ENCODE measurements at regions not wholly inside any gene's neighbourhood (a gene's known extent, or its start where the extent isn't known, plus 50 kb on each side); places are given as distances from the start of the nearest gene placed in this dataset.

DNA sequence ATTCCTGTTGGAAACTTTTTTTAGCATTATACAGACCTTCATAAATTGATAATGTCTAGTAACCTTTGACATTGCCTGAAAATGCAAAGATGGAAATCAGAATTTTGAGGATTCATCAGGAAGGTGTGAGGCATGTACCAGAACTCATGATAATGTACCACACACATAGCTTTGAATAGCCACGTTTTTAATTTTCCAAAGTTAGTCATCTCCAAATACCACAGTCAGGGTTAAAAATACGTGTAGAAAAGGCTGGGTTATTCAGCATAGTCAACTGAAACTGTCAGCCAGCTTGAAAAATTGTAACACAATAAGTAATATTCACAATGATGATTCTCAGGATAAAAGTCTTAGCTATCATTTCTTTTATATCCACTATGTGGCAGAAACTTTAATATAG lies 102.0 kb upstream of the THRB start:
- no peak for DNase-seq (ENCODE audit: low read depth in 3 of 3)

- no peak for DNase-seq (ENCODE audit: low read depth in 3 of 3)
Measured at GRCh38 chr3:24598695-24599470, 104.2 kb upstream of the THRB start.

GRCh38 chr3:24601066-24601939 lies 106.7 kb upstream of the THRB start:
- no peak for DNase-seq (ENCODE audit: low read depth in 3 of 3)

DNA sequence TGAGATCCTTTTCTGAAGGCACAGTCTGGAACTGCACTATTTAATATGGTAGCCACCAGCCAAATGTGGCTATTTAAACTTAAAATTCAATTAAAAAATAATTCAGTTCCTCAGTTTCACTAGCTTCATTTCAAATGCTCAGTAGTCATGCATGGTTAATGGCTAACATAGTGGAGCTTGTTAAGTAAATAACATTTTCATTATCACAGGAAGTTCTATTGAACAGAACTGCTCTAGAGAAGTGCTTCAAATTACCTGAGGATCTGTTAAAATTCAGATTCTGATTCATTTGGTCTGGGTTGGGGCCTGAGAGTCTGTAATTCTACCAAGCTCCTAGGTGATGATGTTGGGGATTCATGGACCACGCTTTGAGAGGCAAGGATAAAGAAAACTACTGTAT lies 109.6 kb upstream of the THRB start:
- no peak for DNase-seq (ENCODE audit: low read depth in 3 of 3)

DNA sequence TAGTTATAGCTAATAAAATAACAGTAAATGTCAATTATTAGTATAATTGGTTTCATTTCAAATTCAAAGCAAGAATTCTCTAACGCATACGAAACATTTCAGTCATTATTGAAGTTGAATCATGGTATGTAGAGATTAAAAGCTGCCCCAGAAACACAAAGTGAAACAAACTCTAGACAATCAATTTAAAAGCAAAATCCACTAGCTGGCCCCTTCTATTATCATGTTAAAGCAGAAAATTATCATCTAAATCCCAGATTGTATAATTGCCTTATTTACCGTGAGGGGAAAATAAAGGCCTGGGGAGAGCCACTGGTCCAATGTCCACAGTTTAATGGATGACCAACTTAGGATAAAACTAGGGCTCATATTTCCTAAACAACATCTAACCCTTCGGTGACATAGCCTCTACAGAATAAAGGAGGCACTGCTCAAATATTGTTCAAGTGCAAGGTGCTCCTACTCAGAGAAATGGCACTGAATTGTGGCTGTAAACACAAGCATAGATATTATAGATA lies 110.9 kb upstream of the THRB start:
- DNase-seq (ENCODE audit: low read depth in 3 of 3): no peak

- no peak for DNase-seq (ENCODE audit: low read depth in 3 of 3)
Measured at GRCh38 chr3:24607281-24607680, 112.6 kb upstream of the THRB start.

DNA sequence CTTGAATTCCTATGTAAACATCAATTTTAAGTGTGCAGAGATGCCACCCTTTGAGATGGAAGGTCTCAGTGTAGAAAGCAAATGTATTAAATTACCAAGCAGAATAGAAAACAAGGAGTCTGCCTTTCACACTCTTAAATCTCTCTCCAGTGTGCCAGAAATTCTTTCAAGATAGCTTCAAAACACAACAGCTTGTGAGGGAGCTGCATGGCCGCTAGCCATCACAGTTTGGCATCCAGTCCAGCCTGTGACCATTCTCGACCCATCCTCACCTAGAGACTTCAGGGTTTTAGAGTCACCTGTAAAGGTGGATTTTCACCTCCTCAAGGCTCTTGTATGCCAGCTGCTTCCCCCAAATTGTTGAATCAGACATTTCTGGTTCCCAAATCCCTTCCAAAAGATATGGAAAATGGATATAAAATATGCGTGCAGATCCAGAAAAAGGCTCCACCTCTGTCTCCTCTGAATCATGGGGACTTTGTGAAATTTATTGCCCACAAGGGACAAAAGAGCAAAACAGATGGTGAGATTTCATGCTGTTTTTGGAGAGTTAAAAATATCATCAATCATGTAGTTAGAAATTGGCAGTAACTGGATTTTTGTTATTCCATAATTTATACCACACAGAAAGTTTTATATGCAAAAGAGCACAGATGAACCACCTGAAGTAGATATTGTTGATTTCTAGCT lies 114.2 kb upstream of the THRB start:
- DNase-seq (ENCODE audit: low read depth in 3 of 3): no peak

- DNase-seq (ENCODE audit: low read depth in 3 of 3): no peak
Measured at GRCh38 chr3:24614359-24614758, 119.7 kb upstream of the THRB start.

DNA sequence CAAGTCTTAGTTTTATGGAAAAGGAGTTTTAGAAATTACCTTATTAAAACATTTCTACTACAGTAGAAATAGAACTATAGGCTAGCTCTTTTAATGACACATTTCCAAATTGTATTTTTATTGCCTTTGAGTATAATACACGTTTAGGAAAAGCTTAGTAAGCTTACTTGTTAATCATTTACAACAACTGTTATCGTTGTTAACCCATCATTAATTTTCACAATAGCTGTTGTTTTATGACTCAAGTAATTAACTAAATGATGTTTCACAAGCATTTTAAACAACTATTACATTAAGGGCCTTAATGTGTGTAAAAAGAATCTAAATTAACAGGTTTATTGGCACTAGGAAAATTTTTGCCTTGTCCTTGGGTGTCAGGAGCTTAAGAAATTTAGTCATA lies 120.5 kb upstream of the THRB start:
- DNase-seq (ENCODE audit: low read depth in 3 of 3): no peak

GRCh38 chr3:24616110-24616829 lies 121.6 kb upstream of the THRB start:
- DNase-seq (ENCODE audit: low read depth in 3 of 3): no peak

DNA sequence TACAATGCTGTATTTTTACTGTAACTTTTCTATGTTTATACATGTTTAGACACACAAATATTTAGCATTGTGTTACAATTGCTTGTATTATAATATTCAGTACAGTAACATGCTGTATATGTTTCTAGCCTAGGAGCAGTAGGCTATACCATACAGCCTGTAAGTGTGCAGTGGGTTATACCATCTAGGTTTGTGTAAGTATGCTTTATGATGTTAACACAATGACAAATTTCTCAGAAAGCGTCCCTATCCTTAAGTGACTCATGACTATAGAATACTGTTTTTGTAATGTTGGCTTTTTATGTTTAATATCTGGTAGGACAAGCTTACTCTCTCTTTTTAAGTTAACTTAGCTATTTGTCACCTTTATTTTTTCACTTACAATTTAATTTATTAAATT lies 127.5 kb upstream of the THRB start:
- DNase-seq (ENCODE audit: low read depth in 3 of 3): no peak

- no peak for DNase-seq (ENCODE audit: low read depth in 3 of 3)
Measured at GRCh38 chr3:24622696-24623225, 128.1 kb upstream of the THRB start.

DNA sequence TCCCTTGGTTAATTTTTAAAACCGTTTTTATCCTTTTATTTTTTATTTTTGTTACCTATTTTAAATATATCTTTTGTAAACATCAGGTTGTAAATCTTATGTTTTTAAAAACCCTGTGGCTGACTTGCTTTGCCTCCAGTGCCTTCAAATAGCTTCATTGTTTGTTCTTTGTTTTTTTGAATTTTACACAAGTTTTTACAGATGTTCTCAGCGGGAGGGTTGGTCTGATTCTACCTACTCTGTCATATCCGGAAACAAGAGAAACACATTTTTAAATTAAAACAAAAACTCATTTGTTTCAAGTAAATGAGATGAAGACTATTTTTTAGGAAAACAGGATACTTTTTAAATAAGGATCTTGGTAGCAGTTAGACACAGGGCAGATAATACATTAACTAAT lies 129.0 kb upstream of the THRB start:
- no peak for DNase-seq (ENCODE audit: low read depth in 3 of 3)

DNA sequence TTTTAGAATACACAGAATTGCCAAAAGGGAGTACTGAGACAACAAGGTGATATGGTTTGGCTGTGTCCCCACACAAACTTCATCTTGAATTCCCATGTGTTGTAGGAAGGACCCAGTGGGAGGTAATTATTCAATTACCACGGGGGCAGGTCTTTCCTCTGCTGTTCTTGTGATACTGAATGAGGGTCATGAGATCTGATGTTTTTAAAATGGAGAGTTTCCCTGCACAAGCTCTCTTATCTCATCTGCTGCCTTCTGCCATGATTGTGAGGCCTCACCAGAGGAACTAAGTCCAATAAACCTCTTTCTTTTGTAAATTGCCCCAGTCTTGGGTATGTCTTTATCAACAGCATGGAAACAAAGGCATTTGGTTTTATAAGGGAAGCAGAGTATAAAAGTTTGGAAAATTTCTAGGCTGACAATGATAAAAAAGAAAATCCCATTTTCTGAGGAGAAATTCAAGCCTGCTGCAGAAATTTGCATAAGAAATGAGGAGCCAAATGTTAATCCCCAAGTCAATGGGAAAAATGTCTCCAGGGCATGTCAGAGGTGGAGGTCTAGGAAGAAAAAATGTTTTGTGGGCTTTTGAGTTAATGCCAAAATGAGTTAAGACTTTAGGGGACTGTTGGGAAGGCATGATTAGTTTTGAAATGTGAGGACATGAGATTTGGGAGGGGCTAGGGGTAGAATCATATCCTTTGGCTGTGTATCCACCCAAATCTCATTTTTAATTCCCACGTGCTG lies 130.5 kb upstream of the THRB start:
- no peak for DNase-seq (ENCODE audit: low read depth in 3 of 3)

DNA sequence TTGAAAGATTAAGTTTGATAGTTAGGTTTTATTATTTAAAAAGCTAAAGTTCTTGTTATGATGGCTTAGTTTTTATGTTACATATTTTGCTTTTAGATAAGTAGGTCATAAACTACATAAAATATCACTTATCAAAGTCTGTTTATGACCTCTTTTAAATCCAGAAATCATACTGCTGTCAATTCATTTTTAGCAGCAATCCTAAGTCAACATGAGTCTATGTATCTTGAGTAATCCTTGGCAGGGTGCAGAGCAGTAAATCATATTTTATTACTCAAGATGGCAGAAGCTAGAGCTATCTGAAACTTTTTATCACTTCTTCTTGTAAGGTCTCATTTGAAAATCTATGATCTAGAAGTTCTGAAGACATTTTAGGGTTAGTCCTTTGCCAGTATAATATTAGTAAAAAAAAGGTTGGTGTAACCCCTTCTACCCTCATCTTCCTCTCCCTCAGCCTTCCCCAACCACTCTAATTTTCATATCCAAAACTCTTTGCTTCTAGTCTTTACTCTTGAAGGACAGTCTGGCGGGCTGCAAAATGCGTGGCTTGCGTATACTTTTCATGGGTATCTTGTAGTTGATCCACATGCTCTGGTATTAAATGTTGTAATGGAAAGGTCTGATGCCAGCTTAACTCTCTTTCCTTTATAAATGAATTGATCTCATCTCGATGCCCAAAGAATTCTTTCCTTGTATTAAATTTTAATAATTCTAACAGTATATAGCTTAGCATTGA lies 134.0 kb upstream of the THRB start:
- no peak for DNase-seq (ENCODE audit: low read depth in 3 of 3)

- no peak for DNase-seq (ENCODE audit: low read depth in 3 of 3)
Measured at GRCh38 chr3:24631481-24631880, 136.8 kb upstream of the THRB start.

- DNase-seq (ENCODE audit: low read depth in 3 of 3): no peak
Measured at GRCh38 chr3:24639061-24639460, 144.4 kb upstream of the THRB start.

GRCh38 chr3:24639481-24640329 lies 145.1 kb upstream of the THRB start:
- no peak for DNase-seq (ENCODE audit: low read depth in 3 of 3)

DNA sequence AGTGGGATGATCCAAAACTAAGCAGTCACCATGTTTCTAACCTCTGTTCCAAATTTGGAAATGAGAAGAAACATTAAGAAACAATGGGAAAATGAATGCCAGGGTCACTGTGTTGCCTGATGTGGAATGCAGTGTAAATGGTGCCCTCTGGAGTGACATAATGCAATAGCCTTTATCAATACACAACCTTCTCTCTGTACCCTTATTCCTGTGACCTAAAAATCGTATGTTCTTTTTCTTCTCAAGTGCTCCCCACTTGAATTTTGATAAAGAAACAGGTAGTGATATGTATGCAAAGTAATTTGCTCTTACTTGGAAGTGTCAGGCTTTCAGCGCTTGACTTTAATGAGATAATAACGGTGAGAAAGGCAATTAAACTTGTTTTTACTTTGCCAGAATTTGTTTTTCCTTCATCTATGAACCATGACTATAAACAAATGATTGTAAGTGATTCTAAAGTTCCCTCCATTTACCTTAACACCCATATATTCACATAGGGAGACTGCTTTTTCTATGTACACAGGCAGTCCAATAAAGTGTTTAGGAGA lies 145.8 kb upstream of the THRB start:
- no peak for DNase-seq (ENCODE audit: low read depth in 3 of 3)

All from stimulated activated CD4-positive, alpha-beta T cell treated with anti-CD3 and anti-CD28 coated beads, TNF-alpha, amount 100 ng/mL, for 48 hours (primary cell).